CD4-positive, alpha-beta T cell treated with Interleukin-12 subunit alpha and Interleukin-12 subunit beta, for 1 hour (primary cell): ENCODE measurements at regions not wholly inside any gene's neighbourhood (a gene's known extent, or its start where the extent isn't known, plus 50 kb on each side); places are given as distances from the start of the nearest gene placed in this dataset.
"Not testable (repeated sequence)": the region's sequence is repeated elsewhere in the genome, so short reads cannot be mapped to it uniquely, and the experiment has no call there.

Experiments
- DNase-seq: peaks from one replicate; pipeline ENCODE4 v3.0.0-alpha.2; 2020

GRCh38 chr19:29048873-29049272, 164.1 kb downstream of the UQCRFS1 start:
- no peak for DNase-seq

- DNase-seq, result no peak
Observed at GRCh38 chr19:29045679-29046254, 167.2 kb downstream of the UQCRFS1 start.

GRCh38 chr19:29044037-29044436, 168.9 kb downstream of the UQCRFS1 start:
- DNase-seq, result no peak

GRCh38 chr19:29042450-29042849, 170.5 kb downstream of the UQCRFS1 start:
- no peak for DNase-seq

GRCh38 chr19:29040951-29041350, 172.0 kb downstream of the UQCRFS1 start:
- no peak for DNase-seq

- no peak for DNase-seq
Observed at GRCh38 chr19:29040292-29040691, 172.7 kb downstream of the UQCRFS1 start.

GRCh38 chr19:29039036-29039435, 173.9 kb downstream of the UQCRFS1 start:
- DNase-seq, result not testable (repeated sequence)

GRCh38 chr19:29031216-29031615, 181.7 kb downstream of the UQCRFS1 start:
- no peak for DNase-seq

GRCh38 chr19:29029268-29029958, 183.5 kb downstream of the UQCRFS1 start:
- DNase-seq, result no peak

- no peak for DNase-seq
Observed at GRCh38 chr19:29022599-29022998, 190.4 kb downstream of the UQCRFS1 start.

GRCh38 chr19:29022165-29022564, 190.8 kb downstream of the UQCRFS1 start:
- no peak for DNase-seq

GRCh38 chr19:29021232-29021916, 191.6 kb downstream of the UQCRFS1 start:
- DNase-seq, result no peak

GRCh38 chr19:29019403-29019802, 193.5 kb downstream of the UQCRFS1 start:
- DNase-seq, result no peak

- no peak for DNase-seq
Observed at GRCh38 chr19:29018542-29018941, 194.4 kb downstream of the UQCRFS1 start.

- no peak for DNase-seq
Observed at GRCh38 chr19:29017788-29018187, 195.2 kb downstream of the UQCRFS1 start.

- DNase-seq, result no peak
Observed at GRCh38 chr19:29016926-29017760, 195.8 kb downstream of the UQCRFS1 start.

GRCh38 chr19:29016353-29016752, 196.6 kb downstream of the UQCRFS1 start:
- DNase-seq, result no peak

- no peak for DNase-seq
Observed at GRCh38 chr19:29015569-29015968, 197.4 kb downstream of the UQCRFS1 start.

GRCh38 chr19:29014857-29015436, 198.0 kb downstream of the UQCRFS1 start:
- no peak for DNase-seq

GRCh38 chr19:29013988-29014387, 199.0 kb downstream of the UQCRFS1 start:
- no peak for DNase-seq

GRCh38 chr19:29013325-29013724, 199.6 kb downstream of the UQCRFS1 start:
- no peak for DNase-seq

GRCh38 chr19:29012457-29012856, 200.5 kb downstream of the UQCRFS1 start:
- no peak for DNase-seq

GRCh38 chr19:29010276-29010675, 202.7 kb downstream of the UQCRFS1 start:
- DNase-seq, result no peak
